EL (cell line): ENCODE measurements at regions not wholly inside any gene's neighbourhood (a gene's known extent, or its start where the extent isn't known, plus 50 kb on each side); places are given as distances from the start of the nearest gene placed in this dataset.

Experiments
- DNase-seq: peaks from one replicate; pipeline ENCODE4 v3.0.0-alpha.2; 2016

DNA sequence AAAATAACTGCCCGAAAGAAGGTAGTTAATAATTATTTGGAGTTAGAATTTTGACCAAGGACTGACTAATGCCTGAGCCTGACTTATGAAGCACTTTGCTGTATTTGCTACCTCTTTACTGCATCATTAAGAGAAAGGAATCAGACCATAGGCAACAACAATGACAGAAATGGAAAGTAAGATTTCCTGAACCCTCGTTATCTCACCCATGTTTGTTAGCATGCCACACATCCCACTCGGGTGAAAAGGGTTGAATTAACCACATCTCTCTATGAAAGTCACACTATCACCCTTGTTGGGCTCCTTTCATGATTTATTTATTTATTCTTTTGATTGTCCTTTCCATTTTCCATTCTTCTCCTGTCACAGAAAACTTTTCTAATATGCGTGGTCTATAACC is 59.6 kb downstream of the OLIG3 start:
- DNase-seq, result no peak

DNA sequence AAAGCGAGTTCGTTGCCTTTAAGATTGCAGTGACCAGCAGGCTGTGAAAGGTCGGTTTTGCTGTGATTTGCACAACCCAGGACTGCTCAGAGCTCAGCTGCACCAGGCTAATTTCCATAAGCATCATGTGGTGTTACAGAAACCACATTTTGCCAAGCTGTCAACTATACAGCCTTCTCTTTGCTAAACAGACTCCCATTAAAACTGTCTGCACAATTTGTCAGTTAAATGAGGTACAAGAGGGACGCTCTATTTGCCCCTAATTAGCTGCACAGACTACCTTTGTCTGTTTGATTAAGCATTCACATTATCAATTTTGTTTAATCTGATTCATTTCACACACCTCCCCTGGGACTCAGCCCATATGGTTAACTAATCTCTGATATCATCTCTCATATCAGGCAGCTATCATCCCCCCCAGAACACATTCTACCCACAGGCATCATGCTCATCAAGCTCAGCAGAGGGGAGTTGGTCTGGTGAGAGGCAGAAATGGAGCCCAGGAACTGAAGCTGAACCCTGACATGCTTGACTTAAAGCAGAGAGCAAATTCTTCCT is 62.1 kb downstream of the OLIG3 start:
- no peak for DNase-seq

DNA sequence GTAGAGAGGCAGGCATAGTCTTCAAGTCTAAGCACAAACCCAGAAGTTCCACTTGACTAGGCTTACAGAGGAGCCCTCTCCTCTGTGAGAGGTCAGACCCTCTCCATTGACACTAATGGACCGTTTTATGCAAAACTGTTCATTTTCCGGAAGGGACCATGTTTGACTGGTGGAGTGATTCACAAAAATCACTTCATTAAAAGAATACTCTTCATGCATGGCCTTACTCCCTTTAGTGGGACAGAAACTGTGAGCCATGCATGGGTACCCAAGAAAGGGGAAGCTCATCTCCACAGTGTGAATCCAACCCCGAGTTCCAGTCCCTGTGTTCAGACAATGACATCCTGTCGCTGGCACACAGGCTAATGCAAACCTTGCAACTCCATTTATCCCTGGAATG is 63.2 kb downstream of the OLIG3 start:
- DNase-seq, result no peak

DNA sequence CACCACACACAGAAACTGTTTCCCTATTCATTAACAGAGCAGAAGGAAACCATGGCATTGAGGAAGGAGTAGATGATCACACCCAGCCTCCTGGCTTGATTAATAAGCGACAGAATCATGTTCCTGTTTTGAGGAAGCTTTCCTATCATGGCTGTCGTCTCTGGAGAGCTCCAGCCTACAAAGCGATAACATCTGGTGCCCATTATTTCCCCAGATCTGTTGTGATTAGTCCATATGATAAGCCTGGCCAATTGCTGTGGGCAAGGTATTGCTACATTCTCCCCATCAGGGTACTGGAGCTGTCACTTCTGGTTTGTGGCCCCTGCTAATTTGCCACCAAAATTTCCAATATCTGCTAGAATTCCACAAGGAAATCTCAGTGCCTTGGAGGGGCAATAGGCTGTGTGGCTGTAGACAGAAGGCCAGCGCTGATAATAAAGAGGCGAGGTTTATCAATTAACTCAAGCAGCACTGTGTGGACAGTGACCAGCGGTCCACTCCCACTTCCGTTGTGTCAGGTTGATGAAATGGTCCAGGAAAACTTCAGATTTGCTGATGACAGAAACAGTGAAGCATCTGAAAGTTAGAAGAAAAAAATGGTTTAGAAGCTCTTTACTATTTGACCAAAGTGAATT is 66.4 kb downstream of the OLIG3 start:
- no peak for DNase-seq

DNA sequence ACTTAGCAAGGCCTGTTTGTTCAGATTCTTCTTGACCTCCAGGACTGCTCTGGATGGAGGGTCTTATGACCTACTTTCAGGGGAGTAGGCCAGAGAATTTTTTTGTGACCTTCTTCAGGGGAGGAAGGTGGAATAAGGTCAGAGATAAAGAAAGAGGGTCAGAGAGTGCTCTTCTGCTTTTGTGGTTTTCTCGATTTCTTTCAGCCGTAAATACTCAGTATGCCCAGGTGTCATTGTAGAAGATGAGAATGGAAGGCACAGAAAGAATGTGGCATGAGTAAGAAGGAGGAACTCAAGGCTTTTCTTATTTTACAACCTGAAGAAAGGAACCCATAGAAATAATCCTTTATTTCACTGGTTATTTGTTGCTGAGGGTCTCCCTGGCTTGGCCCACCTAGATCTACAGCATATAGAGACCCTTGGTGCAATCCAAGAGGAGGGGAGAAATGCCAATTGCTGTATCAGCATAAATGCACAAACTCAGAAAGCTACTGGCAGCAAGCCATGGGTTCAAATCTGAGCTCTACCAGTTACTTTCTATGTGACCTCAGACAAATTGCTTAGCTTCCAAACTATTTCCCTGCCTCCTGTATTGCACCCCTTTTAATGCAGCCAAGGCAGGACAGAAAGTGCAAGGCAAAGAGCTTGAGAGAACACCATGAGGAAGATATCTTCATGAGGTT is 68.0 kb downstream of the OLIG3 start:
- no peak for DNase-seq

DNA sequence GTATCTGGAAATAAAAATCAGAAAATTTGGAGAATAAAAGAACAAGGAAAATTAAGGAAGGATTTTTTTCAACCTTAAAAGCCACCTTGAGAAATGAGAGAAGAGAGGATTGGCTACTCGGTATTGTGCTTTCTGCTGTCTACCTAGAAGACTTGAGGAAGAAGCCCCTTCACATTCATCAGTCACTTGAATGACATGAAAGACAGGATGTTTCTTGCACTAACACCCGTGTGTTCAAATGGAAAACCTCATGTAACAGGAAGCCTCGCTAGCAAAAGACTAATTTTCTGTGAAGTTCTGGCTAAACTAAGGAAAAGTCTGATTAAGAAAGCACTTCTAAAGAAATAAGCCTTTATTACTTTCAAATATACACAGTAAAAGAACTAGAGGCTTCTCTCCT is 69.9 kb downstream of the OLIG3 start:
- no peak for DNase-seq

DNA sequence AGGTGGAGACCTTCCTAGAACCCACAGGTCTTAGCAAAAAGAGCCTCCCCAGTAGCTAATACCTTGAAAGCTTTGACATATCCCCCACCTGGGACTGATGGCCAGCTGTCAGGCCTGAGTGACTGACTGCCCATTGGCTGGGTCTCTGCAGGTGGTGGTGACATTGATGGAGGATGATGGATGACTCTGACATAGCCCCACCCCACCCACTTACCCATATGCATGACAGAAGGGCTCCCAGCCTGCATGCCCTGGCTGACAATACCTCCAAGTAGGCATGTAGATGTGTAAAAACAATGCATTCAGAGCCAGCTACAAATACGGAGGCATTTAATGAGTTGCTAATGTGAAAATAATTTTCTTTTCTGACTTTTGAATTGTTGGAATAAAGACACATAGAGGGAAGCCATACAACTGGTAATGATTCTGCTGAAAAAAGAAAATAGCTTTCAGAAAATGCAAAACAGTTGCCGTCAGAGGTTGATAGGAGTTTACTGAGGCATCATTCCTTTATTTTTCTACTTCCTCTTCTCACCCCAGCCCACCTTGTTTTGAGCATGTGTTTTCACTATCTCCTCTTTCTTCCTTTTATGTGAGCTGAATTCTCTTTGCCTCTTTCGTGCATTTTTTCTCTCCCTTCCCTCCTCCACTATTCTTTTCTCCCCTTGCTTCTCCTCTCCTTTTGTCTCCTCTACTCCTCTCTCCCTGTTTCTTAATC is 70.6 kb downstream of the OLIG3 start:
- DNase-seq, result no peak

DNA sequence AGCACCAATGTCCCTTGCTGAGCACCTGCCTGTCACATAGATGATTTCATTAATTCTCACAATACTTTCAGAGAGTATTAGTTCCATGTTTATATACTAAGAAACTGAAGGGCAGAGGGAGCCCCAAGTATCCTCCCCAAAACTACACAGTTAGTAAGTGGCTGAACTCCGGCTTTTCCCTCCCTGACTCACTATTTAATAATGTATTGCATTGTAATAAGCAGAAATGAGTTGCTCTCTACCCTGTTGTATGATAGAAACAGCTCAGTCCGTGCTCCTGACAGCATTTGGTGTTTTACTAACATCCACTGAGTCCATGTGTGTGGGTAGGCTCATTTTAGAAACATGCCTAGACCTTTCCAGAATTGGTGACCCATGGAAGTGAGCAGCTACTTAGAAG is 76.8 kb downstream of the OLIG3 start:
- DNase-seq, result peak; percentile 4

DNA sequence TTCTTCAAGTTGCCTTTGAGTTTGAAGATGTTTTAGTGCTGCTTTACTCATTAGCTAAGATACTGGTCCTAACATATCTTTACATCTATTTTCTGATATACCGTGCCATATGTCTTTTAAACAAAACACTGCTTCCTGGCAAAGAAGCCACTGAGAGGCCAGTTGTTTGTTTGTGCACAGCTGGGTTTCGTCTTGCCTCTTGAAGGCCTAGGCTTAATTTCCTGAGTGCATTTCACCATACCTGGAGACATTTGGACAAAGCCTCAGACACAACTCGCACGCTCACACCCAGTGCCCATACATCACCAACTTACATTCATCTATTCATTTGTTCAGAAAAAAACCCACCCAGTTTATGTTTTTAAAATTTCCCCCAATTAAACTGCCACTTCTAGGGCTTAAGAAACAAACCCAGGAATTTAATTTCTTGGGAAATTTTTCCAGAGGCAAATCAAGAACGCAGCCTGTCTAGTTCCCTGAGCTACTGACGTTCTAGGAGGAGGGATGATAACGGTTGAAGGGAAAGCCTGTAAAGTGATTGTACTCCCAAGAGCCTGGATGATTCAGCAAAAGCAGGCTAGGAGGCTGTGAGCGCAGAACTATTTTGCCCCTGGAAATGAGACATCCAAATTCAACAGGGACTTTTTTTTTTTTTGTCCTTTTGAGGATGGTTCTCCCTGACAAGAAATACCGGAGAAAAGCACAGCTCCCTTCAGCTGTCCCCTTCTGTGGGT is 77.7 kb downstream of the OLIG3 start:
- DNase-seq, result no peak

DNA sequence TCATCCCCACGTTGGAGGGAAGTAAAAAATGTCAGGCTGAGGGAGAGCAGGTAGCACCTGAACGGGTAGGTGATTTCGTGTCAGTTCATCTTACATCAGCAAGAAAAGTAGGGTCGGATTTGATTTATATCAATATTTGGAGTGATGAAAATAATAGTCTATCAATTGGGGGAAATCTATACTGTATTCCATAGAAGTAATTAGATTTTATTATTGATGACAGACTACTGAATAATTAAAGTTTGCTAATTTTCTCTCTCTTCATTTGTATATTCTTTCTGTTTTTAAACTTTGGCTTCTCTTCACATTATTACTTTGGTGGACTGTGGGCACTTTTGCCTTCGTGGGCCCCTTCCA is 78.4 kb downstream of the OLIG3 start:
- DNase-seq, result no peak

DNA sequence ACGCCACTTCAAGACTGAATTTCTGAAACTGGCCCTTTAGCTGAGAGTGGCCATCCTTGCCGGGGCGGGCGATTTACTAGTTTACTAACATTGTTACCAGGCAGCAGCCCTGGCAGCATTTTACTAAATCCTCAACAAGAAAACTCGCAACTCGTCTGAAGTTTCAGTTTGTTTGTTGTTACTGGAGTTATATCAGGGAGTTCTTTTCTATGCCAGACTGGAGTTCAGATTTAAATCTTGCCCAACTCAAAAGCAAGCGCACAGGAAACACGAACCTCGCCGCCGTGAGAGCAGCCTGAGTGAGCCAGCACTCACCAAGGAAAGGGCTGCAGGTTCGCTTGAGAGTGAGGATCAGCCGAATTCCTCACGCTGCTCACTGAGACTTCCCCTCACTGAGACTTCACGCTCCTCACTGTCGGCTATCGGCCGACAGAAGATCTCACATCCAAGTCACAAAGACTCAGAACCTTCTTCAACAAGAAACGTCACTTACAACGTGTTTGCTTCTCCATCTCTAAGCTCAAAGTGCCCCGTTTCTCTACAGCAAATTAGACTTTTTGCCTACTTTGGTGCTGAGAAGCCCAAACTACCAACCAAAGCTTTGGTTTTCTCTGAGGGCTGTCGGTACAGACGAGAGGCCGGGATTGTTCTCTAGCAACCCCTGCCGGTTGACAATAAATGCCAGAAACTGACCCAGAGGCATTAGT is 78.9 kb downstream of the OLIG3 start:
- DNase-seq, result peak; percentile 66

DNA sequence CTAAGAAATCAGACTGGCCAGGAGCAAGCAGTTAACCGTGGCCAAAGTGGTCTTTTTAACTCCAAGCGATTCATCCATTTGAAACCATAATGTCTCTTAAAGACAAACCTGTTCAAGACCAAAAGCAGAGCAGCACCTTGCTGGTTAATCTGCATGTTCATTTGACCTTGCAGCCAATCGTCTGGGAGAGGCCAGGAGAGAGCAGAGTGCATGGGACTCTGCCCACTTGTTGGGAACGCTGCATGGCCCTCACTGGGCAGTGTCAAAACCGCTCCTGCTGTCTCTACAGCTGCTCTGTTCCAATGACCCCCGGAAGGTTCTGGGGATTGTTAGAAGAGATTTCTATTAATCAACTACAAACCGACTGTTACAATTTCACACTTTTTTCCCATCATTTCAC is 79.6 kb downstream of the OLIG3 start:
- no peak for DNase-seq

DNA sequence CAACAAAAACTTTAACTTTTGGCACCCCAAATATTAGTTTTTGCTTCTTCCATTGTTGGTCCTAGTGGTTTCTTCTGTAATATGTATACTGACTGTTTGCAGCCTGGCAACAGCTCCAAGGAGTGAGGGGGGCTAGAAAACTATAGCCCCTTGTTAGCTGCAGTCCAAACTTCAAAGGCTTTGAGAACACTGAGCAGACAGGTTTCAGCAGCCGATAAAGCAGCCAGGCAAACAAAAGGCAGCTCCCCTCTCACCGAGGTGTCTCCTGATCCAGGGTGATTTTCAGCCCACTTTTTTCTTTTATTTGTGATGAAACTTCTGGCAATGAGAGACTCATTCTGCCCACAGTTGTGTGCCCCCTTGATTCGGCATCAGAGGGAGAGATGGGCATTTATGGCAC is 80.7 kb downstream of the OLIG3 start:
- no peak for DNase-seq

DNA sequence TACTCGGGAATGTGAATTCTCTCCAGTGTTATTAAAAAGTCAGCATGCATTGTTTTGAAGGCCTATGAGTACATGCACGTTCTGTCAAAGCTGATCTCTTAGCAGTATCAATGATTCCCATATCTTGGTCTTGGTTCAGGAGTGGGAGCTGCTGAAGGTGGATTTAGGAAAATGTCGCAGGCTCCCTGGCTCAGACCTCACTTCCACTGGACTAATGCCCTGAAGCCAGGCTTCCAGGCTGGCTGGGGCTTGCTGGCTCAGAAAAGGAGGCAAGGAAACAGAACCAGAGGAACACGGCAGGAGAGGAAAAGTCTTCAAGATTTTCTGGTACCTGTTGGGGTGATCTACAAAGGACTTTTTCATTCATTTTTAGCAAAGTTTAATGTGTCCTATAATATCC is 81.6 kb downstream of the OLIG3 start:
- no peak for DNase-seq

DNA sequence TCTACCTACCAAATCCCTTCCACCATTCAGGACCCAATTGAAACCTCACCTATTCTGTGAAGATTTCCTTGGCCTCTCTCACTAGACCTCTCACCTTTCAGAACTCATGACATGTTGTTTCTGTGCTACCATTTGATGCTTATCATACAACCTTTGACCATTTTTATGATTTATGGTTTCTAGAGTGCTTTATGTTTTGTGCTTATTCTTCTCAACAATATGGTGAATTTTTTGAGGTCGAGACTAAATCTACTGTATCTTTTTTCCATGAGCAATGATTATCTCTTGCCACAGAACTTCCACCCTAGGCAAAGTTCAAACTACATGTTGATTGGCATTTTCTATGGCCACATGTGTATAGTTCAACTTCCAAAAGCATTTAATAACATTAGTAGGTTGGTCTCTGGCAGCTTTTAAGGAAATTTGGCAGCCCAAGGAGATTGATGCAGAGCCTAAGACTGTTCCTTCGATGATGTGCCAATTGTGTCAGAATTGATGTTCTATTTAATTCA is 84.9 kb downstream of the OLIG3 start:
- no peak for DNase-seq

DNA sequence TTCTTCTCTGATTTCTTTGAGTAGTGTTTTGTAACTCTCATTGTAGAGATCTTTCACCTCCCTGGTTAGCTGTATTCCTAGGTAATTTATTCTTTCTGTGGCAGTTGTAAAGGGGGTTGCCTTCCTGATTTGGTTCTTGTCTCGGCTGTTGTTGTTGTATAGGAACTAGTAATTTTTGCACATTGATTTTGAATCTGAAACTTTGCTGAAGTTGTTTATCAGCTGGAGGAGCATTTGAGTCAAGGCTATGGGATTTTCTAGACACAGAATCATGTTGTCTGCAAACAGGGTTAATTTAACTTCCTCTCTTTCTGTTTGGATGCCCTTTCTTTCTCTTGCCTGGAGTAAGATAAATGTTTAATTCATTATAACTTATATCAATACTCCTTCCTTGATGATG is 86.4 kb downstream of the OLIG3 start:
- DNase-seq, result no peak

DNA sequence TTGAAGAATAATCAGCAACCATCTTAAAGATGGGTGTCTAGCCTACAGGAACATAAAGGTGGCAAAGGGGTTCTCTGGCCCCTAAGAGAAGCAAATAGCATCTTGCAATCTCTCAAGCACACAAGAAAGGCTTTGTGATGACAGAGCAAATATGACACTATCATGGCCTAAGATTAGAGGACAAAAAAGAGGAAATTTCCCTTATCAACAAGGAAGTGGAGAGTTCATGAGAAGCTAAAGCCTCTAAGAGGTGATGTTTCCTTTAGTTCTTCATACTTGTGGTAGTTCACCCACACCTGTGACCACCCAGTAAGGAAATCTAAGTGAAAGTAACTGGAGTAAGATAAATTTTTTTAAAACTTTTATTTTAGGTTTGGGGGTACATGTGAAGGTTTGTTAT is 88.4 kb downstream of the OLIG3 start:
- no peak for DNase-seq

DNA sequence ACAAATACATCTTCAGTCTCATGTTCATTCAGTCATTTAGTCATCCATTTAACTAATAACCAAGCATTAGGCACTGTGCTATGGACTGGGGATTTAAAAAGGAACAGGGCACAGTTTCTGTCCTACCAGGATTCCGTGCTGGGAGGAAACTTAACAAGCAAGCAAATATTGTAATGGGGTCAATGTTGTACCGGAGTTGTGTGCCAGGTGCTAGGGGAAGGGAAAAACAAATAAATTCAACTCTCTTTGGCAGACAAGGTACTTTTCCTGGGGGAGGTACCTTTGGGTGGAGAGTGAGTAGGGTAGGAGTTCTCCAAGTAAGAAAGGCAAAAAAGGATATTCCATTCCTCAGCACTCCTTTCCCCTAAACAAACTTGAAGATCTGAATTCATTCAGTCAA is 90.3 kb downstream of the OLIG3 start:
- DNase-seq, result no peak

DNA sequence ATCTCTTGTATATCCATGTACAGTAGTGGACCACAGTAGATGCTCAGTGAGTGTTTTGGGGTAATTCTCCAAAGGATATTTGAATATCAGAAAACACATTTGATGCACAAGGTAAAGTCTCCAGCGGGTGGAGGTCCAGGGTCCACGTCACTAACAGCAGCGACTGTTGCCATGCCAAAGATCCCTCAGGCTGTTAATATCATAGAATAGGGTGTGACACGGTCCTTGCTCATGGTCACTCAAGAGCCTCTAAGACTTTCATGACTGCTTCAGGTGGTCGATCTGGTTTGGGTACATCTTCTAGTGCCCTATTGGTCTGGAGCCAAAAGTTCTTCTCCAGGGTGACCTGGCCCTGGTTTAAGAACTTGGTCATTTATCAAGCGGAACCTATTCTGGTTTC is 90.8 kb downstream of the OLIG3 start:
- no peak for DNase-seq

DNA sequence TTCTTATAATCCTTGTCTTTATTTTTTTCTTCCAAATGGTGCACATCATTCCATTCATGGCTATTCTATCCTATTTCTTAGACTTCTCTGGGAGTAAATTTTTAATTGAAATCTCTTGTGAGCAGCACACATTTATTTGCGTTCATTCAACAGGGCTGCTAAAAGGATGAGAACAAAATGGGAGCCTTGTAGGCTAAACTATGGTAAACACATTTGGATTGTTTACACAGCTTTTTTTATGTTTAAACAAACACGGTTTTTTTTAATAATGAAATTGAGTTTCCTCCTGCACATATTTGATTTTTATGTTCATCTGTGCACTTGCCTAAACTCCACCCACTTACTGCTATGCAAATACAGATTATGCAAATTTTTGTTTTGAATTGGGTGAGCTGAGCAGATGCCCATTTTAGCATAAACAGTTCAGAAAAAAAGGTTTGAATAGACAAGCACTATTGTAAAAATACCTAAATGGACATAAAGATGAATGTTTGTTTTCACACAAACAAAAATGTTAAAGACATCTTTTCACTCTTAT is 92.0 kb downstream of the OLIG3 start:
- DNase-seq, result no peak

DNA sequence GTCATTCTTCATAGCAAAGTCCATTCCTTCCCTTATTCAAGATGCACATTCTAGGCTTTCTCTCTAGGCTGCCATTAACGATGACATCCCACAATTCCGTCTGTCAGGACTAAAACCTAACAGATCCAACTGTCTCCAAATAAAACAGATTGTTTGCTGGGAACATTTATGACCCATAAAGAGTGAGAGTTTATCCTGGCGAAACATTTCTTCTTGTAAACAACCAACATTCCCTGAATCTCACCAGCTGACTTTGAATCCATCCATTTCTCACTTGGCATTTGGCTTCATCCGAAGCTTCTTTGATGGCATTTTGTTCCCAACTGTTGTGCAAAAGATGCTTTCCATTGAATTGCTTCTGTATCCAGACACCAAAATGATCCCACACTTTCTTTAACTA is 93.1 kb downstream of the OLIG3 start:
- DNase-seq, result no peak

DNA sequence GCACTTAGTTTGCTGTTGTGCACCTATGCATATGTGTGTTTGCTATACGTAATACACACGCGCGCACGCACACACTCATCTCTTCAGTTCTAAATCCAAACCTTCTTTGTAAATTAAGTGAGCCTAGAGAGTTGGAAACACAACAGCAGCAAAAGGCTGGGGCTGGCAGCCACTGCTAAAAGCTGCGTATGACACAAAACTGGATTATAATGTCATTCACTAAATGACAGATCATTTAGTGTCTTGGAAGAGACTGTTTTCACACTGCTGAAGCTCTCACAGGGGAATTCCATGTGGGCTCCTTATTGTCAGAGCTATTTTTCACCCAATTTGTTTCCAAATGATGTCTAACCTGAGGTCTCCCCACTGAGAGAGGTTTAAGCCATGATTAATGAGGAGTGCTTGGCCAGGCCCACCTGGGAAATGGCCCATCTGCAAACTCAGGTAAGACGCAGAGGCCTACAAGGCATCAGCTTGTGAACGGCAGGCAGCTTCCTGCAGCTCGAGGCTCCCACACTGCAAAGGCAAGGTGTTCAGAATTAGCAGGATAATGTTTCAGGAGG is 94.2 kb downstream of the OLIG3 start:
- no peak for DNase-seq
